GM18511 (cell line): ENCODE measurements at regions not wholly inside any gene's neighbourhood (a gene's known extent, or its start where the extent isn't known, plus 50 kb on each side); places are given as distances from the start of the nearest gene placed in this dataset.
A peak's percentile ranks its signal among the peaks of the same experiment; 100 is the strongest.

Experiments
- ATAC-seq: cut with Tn5 transposase; IDR thresholded peaks from one replicate; pipeline ENCODE4 v1.9.1; 2021; ENCODE audit warnings: mild to moderate bottlenecking, moderate library complexity; ENCODE audit not compliant: unreplicated experiment

GRCh38 chr1:88175631-88176226 lies 508.3 kb upstream of the PKN2 start:
- ATAC-seq, result no peak

- ATAC-seq, result no peak
These were observed 504.1 kb upstream of the PKN2 start for GRCh38 chr1:88179943-88180342.

GRCh38 chr1:88180449-88181108 lies 503.5 kb upstream of the PKN2 start:
- ATAC-seq, result peak; percentile 99

GRCh38 chr1:88186911-88187310 lies 497.2 kb upstream of the PKN2 start:
- no peak for ATAC-seq

- no peak for ATAC-seq
These were observed 496.0 kb upstream of the PKN2 start for GRCh38 chr1:88188038-88188437.

- ATAC-seq, result no peak
These were observed 494.5 kb upstream of the PKN2 start for GRCh38 chr1:88189525-88189924.

- peak; percentile 97 for ATAC-seq
These were observed 492.2 kb upstream of the PKN2 start for GRCh38 chr1:88191917-88192316.

- ATAC-seq, result no peak
These were observed 489.5 kb upstream of the PKN2 start for GRCh38 chr1:88194542-88194941.

GRCh38 chr1:88200545-88200944 lies 483.5 kb upstream of the PKN2 start:
- no peak for ATAC-seq

GRCh38 chr1:88204111-88204510 lies 480.0 kb upstream of the PKN2 start:
- no peak for ATAC-seq

- ATAC-seq, result no peak
These were observed 479.4 kb upstream of the PKN2 start for GRCh38 chr1:88204612-88205167.

- no peak for ATAC-seq
These were observed 475.7 kb upstream of the PKN2 start for GRCh38 chr1:88208389-88208788.

GRCh38 chr1:88210103-88210787 lies 473.8 kb upstream of the PKN2 start:
- no peak for ATAC-seq

GRCh38 chr1:88216441-88216840 lies 467.6 kb upstream of the PKN2 start:
- no peak for ATAC-seq

GRCh38 chr1:88217386-88217785 lies 466.7 kb upstream of the PKN2 start:
- no peak for ATAC-seq

GRCh38 chr1:88219521-88219920 lies 464.6 kb upstream of the PKN2 start:
- no peak for ATAC-seq

- ATAC-seq, result no peak
These were observed 462.7 kb upstream of the PKN2 start for GRCh38 chr1:88221411-88221810.

GRCh38 chr1:88224906-88225305 lies 459.2 kb upstream of the PKN2 start:
- ATAC-seq, result no peak

- no peak for ATAC-seq
These were observed 456.0 kb upstream of the PKN2 start for GRCh38 chr1:88228114-88228513.

- ATAC-seq, result no peak
These were observed 453.9 kb upstream of the PKN2 start for GRCh38 chr1:88230126-88230525.

- no peak for ATAC-seq
These were observed 447.0 kb upstream of the PKN2 start for GRCh38 chr1:88237058-88237457.

- ATAC-seq, result no peak
These were observed 444.9 kb upstream of the PKN2 start for GRCh38 chr1:88239205-88239604.
